K562 (cell line): ENCODE measurements at regions not wholly inside any gene's neighbourhood (a gene's known extent, or its start where the extent isn't known, plus 50 kb on each side); places are given as distances from the start of the nearest gene placed in this dataset.

Experiments
- FOXJ3 ChIP-seq: sonication (generic); formaldehyde crosslinking; IDR thresholded peaks from 2 replicates; pipeline ENCODE4 v1.4.0; 2020; ENCODE audit warnings: mild to moderate bottlenecking, missing genetic modification reagents
- SLC30A9 ChIP-seq: fragments of 250-450 bp; sonication (Bioruptor Pico); IDR thresholded peaks from 2 replicates; pipeline ENCODE4 v1.8.0; 2022; ENCODE audit warnings: mild to moderate bottlenecking, moderate library complexity
- TCF3 ChIP-seq: sonication (generic); formaldehyde crosslinking; IDR thresholded peaks from 2 replicates; pipeline ENCODE4 v1.4.0; 2020; ENCODE audit warnings: mild to moderate bottlenecking, missing genetic modification reagents
- ZNF445 ChIP-seq: fragments of 250-450 bp; sonication (Bioruptor Pico); IDR thresholded peaks from 2 replicates; pipeline ENCODE4 v1.4.0; 2020; ENCODE audit warnings: low read depth, mild to moderate bottlenecking, moderate library complexity
- ZNF592 ChIP-seq: fragments of 450-650 bp; IDR thresholded peaks from 2 replicates; pipeline ENCODE4 v1.6.1; 2017; ENCODE audit warnings: antibody characterized with exemption, mild to moderate bottlenecking
- TF ChIP-seq, protein P1 (sequence below): sonication (generic); formaldehyde crosslinking; IDR thresholded peaks from 2 replicates; pipeline ENCODE4 v1.4.0; 2020; ENCODE audit warnings: mild to moderate bottlenecking, missing genetic modification reagents
- TF ChIP-seq, protein P2 (sequence below), 2 experiments: IDR thresholded peaks; 2 replicates each; pipeline ENCODE4 v1.6.1; 2011; ENCODE audit warnings: borderline replicate concordance in 1 of 2, control low read depth in 1 of 2, low read depth in 1 of 2, low read length in 1 of 2, mild to moderate bottlenecking in 1 of 2, mixed read lengths in 1 of 2, moderate library complexity in 1 of 2; ENCODE audit not compliant: insufficient read depth in 1 of 2, insufficient read length in 1 of 2, poor library complexity in 1 of 2, severe bottlenecking in 1 of 2; ENCODE audit errors: extremely low read depth in 1 of 2

GRCh38 chr17:79323566-79323965, 248.9 kb downstream of the ENGASE start (continued):
- TF ChIP-seq ZNF592, result no peak
- TF ChIP-seq, protein P1, sequence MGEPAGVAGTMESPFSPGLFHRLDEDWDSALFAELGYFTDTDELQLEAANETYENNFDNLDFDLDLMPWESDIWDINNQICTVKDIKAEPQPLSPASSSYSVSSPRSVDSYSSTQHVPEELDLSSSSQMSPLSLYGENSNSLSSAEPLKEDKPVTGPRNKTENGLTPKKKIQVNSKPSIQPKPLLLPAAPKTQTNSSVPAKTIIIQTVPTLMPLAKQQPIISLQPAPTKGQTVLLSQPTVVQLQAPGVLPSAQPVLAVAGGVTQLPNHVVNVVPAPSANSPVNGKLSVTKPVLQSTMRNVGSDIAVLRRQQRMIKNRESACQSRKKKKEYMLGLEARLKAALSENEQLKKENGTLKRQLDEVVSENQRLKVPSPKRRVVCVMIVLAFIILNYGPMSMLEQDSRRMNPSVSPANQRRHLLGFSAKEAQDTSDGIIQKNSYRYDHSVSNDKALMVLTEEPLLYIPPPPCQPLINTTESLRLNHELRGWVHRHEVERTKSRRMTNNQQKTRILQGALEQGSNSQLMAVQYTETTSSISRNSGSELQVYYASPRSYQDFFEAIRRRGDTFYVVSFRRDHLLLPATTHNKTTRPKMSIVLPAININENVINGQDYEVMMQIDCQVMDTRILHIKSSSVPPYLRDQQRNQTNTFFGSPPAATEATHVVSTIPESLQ (CRISPR knock-in tag), result no peak
- TF ChIP-seq, protein P2, sequence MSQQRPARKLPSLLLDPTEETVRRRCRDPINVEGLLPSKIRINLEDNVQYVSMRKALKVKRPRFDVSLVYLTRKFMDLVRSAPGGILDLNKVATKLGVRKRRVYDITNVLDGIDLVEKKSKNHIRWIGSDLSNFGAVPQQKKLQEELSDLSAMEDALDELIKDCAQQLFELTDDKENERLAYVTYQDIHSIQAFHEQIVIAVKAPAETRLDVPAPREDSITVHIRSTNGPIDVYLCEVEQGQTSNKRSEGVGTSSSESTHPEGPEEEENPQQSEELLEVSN (IDR thresholded peaks at IDR 0.05; ENCODE audit: borderline replicate concordance in 1 of 2, extremely low read depth in 1 of 2, insufficient read depth in 1 of 2, insufficient read length in 1 of 2, low read depth in 1 of 2, low read length in 1 of 2, poor library complexity in 1 of 2, severe bottlenecking in 1 of 2), result no peak
- no peak for TF ChIP-seq ZNF445
- TF ChIP-seq FOXJ3 (CRISPR knock-in tag), result no peak
- TF ChIP-seq SLC30A9 (CRISPR knock-in tag), result no peak
- TF ChIP-seq TCF3 (CRISPR knock-in tag), result no peak
- TF ChIP-seq, all 486 proteins: peak for 0
